Tibial nerve (tissue), 4 donors: ENCODE measurements at regions not wholly inside any gene's neighbourhood (a gene's known extent, or its start where the extent isn't known, plus 50 kb on each side); places are given as distances from the start of the nearest gene placed in this dataset.
A peak's percentile ranks its signal among the peaks of the same experiment; 100 is the strongest.
"Not testable (repeated sequence)": the region's sequence is repeated elsewhere in the genome, so short reads cannot be mapped to it uniquely, and the experiment has no call there.

Experiments
- DNase-seq, 2 donors: peaks; one replicate each; pipeline ENCODE4 v3.0.0-alpha.2; 2019; ENCODE audit warnings: low spot score in 2 of 2
- H3K27ac ChIP-seq, 4 donors: fragments of 200-600 bp; sonication (generic) in 3 of 4; one replicate each; pipeline ENCODE4 v1.5.1; 2017 to 2019; ENCODE audit warnings: mild to moderate bottlenecking in 1 of 4
- H3K27me3 ChIP-seq, 2 donors: fragments of 200-600 bp; sonication (generic) in 1 of 2; one replicate each; pipeline versions ENCODE4 v1.5.1 to v1.6.0; 2017 to 2019
- H3K36me3 ChIP-seq, 3 donors: fragments of 200-600 bp; sonication (generic); one replicate each; pipeline ENCODE4 v1.5.1; 2018 to 2019
- H3K4me1 ChIP-seq, 4 donors: fragments of 200-600 bp; sonication (generic) in 3 of 4; one replicate each; pipeline ENCODE4 v1.5.1; 2017 to 2019
- H3K4me3 ChIP-seq, 4 donors: fragments of 200-600 bp; sonication (generic) in 3 of 4; one replicate each; pipeline ENCODE4 v1.5.1; 2017 to 2019; ENCODE audit warnings: mild to moderate bottlenecking in 1 of 4, moderate library complexity in 1 of 4
- H3K9me3 ChIP-seq, 4 donors: fragments of 200-600 bp; sonication (generic) in 3 of 4; one replicate each; pipeline ENCODE4 v1.5.1; 2017 to 2019
- CTCF ChIP-seq, 5 experiments: fragments of 200-600 bp in 3 of 5; fragments of 450-650 bp in 2 of 5; sonication (generic) in 3 of 5; IDR thresholded peaks; one replicate each; pipeline ENCODE4 v1.5.1; 2016 to 2019; ENCODE audit warnings: antibody characterized with exemption in 5 of 5, mild to moderate bottlenecking in 3 of 5, moderate library complexity in 2 of 5
- EP300 ChIP-seq, 2 donors: sonication (generic); formaldehyde crosslinking; IDR thresholded peaks; one replicate each; pipeline ENCODE4 v1.6.1; 2017; ENCODE audit warnings: antibody characterized with exemption in 2 of 2, mild to moderate bottlenecking in 1 of 2
- POLR2A ChIP-seq, 2 donors: fragments of 450-650 bp; IDR thresholded peaks; one replicate each; pipeline ENCODE4 v1.6.1; 2017; ENCODE audit warnings: antibody characterized with exemption in 2 of 2, mild to moderate bottlenecking in 2 of 2, moderate library complexity in 2 of 2
- WGBS, 2 donors: methylation state at CpG; one replicate each; pipeline ENCODE4 v1.1.5; 2018; 5-methylcytosine and 5-hydroxymethylcytosine counted together

GRCh38 chr17:70388326-70388725 is 219.0 kb downstream of the KCNJ2 start:
- no peaks in the 10 kb centered on the region for H3K27me3 ChIP-seq
- no peak for DNase-seq
- no peaks in the 10 kb centered on the region for H3K36me3 ChIP-seq
- no peak overlapping the region for H3K4me3 ChIP-seq
- no peak overlapping the region for H3K27ac ChIP-seq
- H3K4me1 ChIP-seq: no peaks in the 10 kb centered on the region
- no peaks in the 10 kb centered on the region for H3K9me3 ChIP-seq
- TF ChIP-seq POLR2A (IDR thresholded peaks at IDR 0.05): no peak
- TF ChIP-seq EP300 (IDR thresholded peaks at IDR 0.05): no peak
- no peak for TF ChIP-seq CTCF (IDR thresholded peaks at IDR 0.05)

GRCh38 chr17:70389232-70389757 is 220.0 kb downstream of the KCNJ2 start:
- not testable (repeated sequence) for DNase-seq, H3K27me3 ChIP-seq, H3K36me3 ChIP-seq, H3K9me3 ChIP-seq, H3K27ac ChIP-seq, H3K4me1 ChIP-seq, H3K4me3 ChIP-seq
- WGBS, 2 donors: 89 to 93% methylated on average over 23 of the region's 23 CpGs

- H3K27me3 ChIP-seq: no peaks in the 10 kb centered on the region
- no peak for DNase-seq
- no peaks in the 10 kb centered on the region for H3K4me1 ChIP-seq
- H3K9me3 ChIP-seq: no peaks in the 10 kb centered on the region
- H3K27ac ChIP-seq: no peak overlapping the region
- no peaks in the 10 kb centered on the region for H3K36me3 ChIP-seq
- 45 to 48% methylated on average over 4 of the region's 4 CpGs for WGBS, 2 donors
- H3K4me3 ChIP-seq: no peak overlapping the region
- TF ChIP-seq CTCF (IDR thresholded peaks at IDR 0.05): no peak
- no peak for TF ChIP-seq EP300 (IDR thresholded peaks at IDR 0.05)
- no peak for TF ChIP-seq POLR2A (IDR thresholded peaks at IDR 0.05)
Measured at GRCh38 chr17:70390049-70390448, 220.7 kb downstream of the KCNJ2 start.

- DNase-seq: no peak
- H3K27me3 ChIP-seq: no peaks in the 10 kb centered on the region
- 89 to 91% methylated on average over 2 of the region's 2 CpGs for WGBS, 2 donors
- H3K27ac ChIP-seq: no peak overlapping the region
- TF ChIP-seq POLR2A (IDR thresholded peaks at IDR 0.05) (no peak), CTCF (IDR thresholded peaks at IDR 0.05) (no peak), EP300 (IDR thresholded peaks at IDR 0.05) (no peak)
- H3K4me1 ChIP-seq: no peaks in the 10 kb centered on the region
- H3K36me3 ChIP-seq: no peaks in the 10 kb centered on the region
- peaks cover 0 to 3% (median 0%) of the 10 kb centered on the region in 4 donors for H3K9me3 ChIP-seq
- H3K4me3 ChIP-seq: no peak overlapping the region
Measured at GRCh38 chr17:70394473-70395232, 225.3 kb downstream of the KCNJ2 start.

- Histone ChIP-seq H3K36me3 (no peaks in the 10 kb centered on the region), H3K4me1 (peaks cover 0 to 4% (median 0%) of the 10 kb centered on the region in 4 donors), H3K27ac (no peak overlapping the region), H3K27me3 (no peaks in the 10 kb centered on the region), H3K9me3 (no peaks in the 10 kb centered on the region), H3K4me3 (no peak overlapping the region)
- 67 to 77% methylated on average over 1 of the region's 1 CpG for WGBS, 2 donors
- TF ChIP-seq CTCF (IDR thresholded peaks at IDR 0.05) (no peak), POLR2A (IDR thresholded peaks at IDR 0.05) (no peak), EP300 (IDR thresholded peaks at IDR 0.05) (peak in 1 of 2 donors; percentile 61)
- DNase-seq: peak in 1 of 2 donors; percentile 53
Measured at GRCh38 chr17:70405492-70406220, 236.3 kb downstream of the KCNJ2 start.
